Breast epithelium (tissue), 4 donors: ENCODE measurements at regions not wholly inside any gene's neighbourhood (a gene's known extent, or its start where the extent isn't known, plus 50 kb on each side); places are given as distances from the start of the nearest gene placed in this dataset.

ENCODE experiments used
- DNase-seq, 2 donors: peaks; one replicate each; pipeline ENCODE4 v3.0.0-alpha.2; 2019; ENCODE audit warnings: low spot score in 2 of 2
- H3K27ac ChIP-seq, 2 donors: fragments of 200-600 bp; sonication (generic) in 1 of 2; one replicate each; pipeline ENCODE4 v1.5.1; 2016 to 2019; ENCODE audit warnings: mild to moderate bottlenecking in 1 of 2
- H3K27me3 ChIP-seq, 2 donors: fragments of 200-600 bp; sonication (generic) in 1 of 2; one replicate each; pipeline versions ENCODE4 v1.5.1 to v1.6.0; 2017 to 2019; ENCODE audit warnings: control low read depth in 1 of 2, mild to moderate bottlenecking in 1 of 2
- H3K36me3 ChIP-seq: fragments of 200-600 bp; one replicate; pipeline ENCODE4 v1.5.1; 2019
- H3K4me1 ChIP-seq, 2 donors: fragments of 200-600 bp; sonication (generic); one replicate each; pipeline ENCODE4 v1.5.1; 2016 to 2019; ENCODE audit warnings: control low read depth in 1 of 2
- H3K4me3 ChIP-seq, 3 donors: fragments of 200-600 bp; sonication (generic); 1 replicate in 2 of 3; 2 replicates in 1 of 3; pipeline ENCODE4 v1.5.1; 2016 to 2019; ENCODE audit warnings: mild to moderate bottlenecking in 3 of 3, moderate library complexity in 2 of 3
- H3K9me3 ChIP-seq, 2 donors: fragments of 200-600 bp; sonication (generic) in 1 of 2; one replicate each; pipeline ENCODE4 v1.5.1; 2016 to 2019; ENCODE audit warnings: control low read depth in 1 of 2
- POLR2A ChIP-seq: fragments of 450-650 bp; IDR thresholded peaks from one replicate; pipeline ENCODE4 v1.6.1; 2016; ENCODE audit warnings: antibody characterized with exemption, mild to moderate bottlenecking, moderate library complexity
- POLR2AphosphoS5 ChIP-seq, 3 donors: sonication (generic); formaldehyde crosslinking; IDR thresholded peaks; one replicate each; pipeline ENCODE4 v1.6.1; 2017; ENCODE audit warnings: antibody characterized with exemption in 3 of 3
- intact Hi-C: fragments of 100-400 bp; cut with DNase I; formaldehyde crosslinking; loops from one replicate; pipeline ENCODE4 v1.15.1; 2023; ENCODE audit warnings: low total_unique reads
- TF ChIP-seq, protein P1 (sequence below), 3 donors: fragments of 450-650 bp; IDR thresholded peaks; one replicate each; pipeline ENCODE4 v1.5.1; 2016 to 2017; ENCODE audit warnings: antibody characterized with exemption in 3 of 3, mild to moderate bottlenecking in 3 of 3, moderate library complexity in 3 of 3

DNA sequence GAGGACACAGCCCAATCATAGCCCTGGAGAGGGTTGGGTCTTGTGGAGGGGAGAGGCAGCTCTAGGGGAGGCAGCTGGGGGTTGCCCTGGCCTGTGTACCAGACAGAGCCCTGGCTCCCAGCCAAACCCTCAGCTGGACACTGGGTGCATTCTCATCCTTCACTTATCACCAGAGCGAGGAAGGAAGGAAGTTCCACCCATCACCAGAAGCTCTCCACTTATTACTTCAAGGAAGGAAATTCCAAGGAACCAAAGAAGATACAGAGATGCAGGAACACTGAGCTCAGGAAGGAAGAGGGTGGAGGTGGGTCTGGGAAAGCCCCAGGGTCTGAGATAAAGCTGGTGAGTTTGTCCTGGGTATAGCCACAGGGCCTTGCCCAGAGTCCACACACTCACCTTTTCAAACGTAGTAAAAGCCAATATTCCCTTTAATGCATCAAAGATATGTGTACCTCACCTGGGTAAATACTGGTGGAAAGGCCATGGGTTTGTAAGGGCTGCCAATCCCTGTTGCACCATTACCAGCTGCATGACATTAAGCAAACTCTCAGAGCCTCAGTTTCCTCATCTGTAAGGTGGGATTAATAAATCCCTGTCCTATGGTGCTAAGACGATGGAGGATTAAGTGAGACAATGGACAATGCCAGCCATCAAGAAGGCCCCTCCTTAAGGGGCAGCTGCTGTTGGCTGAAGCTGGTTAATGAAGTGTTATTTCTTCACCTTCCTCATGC, 109.7 kb upstream of the NAA20 start:
- TF ChIP-seq, protein P1, sequence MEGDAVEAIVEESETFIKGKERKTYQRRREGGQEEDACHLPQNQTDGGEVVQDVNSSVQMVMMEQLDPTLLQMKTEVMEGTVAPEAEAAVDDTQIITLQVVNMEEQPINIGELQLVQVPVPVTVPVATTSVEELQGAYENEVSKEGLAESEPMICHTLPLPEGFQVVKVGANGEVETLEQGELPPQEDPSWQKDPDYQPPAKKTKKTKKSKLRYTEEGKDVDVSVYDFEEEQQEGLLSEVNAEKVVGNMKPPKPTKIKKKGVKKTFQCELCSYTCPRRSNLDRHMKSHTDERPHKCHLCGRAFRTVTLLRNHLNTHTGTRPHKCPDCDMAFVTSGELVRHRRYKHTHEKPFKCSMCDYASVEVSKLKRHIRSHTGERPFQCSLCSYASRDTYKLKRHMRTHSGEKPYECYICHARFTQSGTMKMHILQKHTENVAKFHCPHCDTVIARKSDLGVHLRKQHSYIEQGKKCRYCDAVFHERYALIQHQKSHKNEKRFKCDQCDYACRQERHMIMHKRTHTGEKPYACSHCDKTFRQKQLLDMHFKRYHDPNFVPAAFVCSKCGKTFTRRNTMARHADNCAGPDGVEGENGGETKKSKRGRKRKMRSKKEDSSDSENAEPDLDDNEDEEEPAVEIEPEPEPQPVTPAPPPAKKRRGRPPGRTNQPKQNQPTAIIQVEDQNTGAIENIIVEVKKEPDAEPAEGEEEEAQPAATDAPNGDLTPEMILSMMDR (IDR thresholded peaks at IDR 0.05): no peak
- TF ChIP-seq POLR2AphosphoS5 (IDR thresholded peaks at IDR 0.05) (no peak), POLR2A (no peak)
- no peaks in the 10 kb centered on the region for H3K9me3 ChIP-seq
- intact Hi-C loops: no loop called here
- no peaks in the 10 kb centered on the region for H3K27me3 ChIP-seq
- no peak overlapping the region for H3K27ac ChIP-seq
- no peak overlapping the region for H3K4me3 ChIP-seq
- no peaks in the 10 kb centered on the region for H3K4me1 ChIP-seq
- H3K36me3 ChIP-seq: no peaks in the 10 kb centered on the region
- DNase-seq: no peak

DNA sequence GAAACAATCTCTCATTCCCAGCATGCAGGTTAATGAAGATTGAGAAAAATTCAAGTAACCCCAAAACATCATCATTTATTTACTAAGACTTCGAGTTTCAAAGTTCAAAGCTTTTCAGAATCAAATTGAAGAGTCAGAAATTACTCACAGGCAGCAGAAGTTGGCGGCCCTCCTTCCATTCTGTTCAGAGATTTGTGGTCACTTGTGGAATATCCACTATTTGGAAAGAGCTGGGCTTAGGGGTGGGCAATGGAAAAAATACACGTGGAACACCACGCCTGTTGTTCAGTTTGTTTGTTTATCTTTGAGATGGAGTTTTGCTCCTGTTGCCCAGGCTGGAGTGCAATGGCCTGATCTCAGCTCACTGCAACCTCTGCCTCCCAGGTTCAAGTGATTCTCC, 108.6 kb upstream of the NAA20 start:
- Histone ChIP-seq H3K4me1 (no peaks in the 10 kb centered on the region), H3K27ac (peak overlapping the region in 1 of 2 donors; percentile 45), H3K4me3 (no peak overlapping the region), H3K36me3 (no peaks in the 10 kb centered on the region), H3K27me3 (no peaks in the 10 kb centered on the region), H3K9me3 (no peaks in the 10 kb centered on the region)
- TF ChIP-seq, protein P1 (IDR thresholded peaks at IDR 0.05): no peak
- TF ChIP-seq POLR2A (no peak), POLR2AphosphoS5 (IDR thresholded peaks at IDR 0.05) (no peak)
- intact Hi-C loops: no loop called here
- DNase-seq: no peak

DNA sequence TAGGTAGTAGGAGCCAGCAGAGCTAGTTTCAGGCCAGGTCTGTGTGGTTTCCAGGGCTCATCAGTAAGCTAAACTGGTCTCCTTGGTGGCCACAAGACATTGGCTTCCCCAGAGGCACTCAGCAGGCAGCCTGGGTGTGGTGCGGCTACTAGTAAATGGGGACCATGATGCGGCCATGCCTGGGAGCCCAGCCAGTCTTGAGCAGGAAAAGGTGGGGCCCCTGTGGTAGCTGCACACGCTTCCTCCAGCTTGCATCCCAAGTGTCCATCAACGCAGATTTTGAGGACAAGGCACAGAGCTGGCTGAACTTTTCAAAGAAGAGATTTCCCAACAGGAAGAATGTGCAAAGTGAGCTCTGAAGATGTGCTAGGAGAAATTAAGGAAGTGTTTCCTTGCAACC, 107.4 kb upstream of the NAA20 start:
- H3K9me3 ChIP-seq: no peaks in the 10 kb centered on the region

DNA sequence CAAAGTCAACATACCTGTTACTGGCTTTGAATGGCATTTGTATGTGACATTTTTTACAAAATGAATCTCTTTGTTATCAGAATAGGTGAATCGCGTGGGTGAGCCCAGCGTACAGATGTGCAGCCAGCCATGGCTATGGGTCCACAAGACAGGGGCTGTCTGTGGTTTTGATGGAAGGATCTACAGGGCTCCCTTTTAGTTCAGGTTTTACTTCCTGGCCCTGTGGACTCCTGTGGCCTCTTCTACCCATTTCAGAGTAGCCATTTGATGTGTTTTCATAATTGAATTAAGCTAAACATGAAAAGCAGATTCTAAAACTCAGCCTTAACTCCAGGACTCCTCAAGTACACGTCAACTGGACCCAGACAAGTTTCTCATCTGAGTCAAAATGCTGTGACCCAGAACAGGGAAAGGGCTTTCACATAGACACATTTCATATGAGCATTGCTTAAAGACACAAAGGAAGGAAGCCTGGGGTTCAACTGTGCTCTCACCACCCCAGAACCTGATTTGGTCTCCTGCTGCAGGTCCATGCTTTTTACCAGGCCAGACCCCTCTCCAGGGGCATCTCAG, 105.3 kb upstream of the NAA20 start:
- Histone ChIP-seq H3K27ac (no peak overlapping the region), H3K4me3 (no peak overlapping the region), H3K9me3 (no peaks in the 10 kb centered on the region), H3K27me3 (no peaks in the 10 kb centered on the region), H3K4me1 (peaks cover 0 to 4% of the 10 kb centered on the region in 2 donors), H3K36me3 (no peaks in the 10 kb centered on the region)
- no peak for TF ChIP-seq POLR2A
- DNase-seq: no peak
- intact Hi-C loops: no loop called here

More for the DNA sequence above, 107.4 kb upstream of the NAA20 start:
- peaks cover 0 to under 1% of the 10 kb centered on the region in 2 donors for H3K4me1 ChIP-seq
- no peaks in the 10 kb centered on the region for H3K36me3 ChIP-seq
- intact Hi-C loops: no loop called here
- no peak for DNase-seq
- H3K4me3 ChIP-seq: no peak overlapping the region
- H3K27ac ChIP-seq: peak overlapping the region in 1 of 2 donors; percentile 45
- no peaks in the 10 kb centered on the region for H3K27me3 ChIP-seq
- TF ChIP-seq, protein P1 (IDR thresholded peaks at IDR 0.05): no peak
- no peak for TF ChIP-seq POLR2A
- TF ChIP-seq POLR2AphosphoS5 (IDR thresholded peaks at IDR 0.05): peak in 1 of 3 donors; percentile 27

DNA sequence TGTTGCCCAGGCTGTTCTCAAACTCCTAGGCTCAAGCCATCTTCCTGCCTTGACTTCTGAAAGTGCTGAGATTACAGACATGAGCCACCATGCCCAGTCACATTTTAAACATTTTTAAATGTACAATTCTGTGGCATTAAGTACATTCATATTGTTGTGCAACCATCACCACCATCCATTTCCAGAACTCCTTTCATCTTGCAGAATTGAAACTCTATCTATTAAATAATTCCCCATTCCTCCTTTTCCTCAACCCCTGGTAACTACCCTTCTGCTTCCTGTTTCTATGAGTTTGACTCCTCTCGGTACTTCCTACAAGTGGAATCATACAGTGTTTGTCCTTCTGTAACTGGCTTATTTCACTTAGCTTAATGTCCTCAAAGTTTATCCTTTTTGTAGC, 103.8 kb upstream of the NAA20 start:
- no peaks in the 10 kb centered on the region for H3K27me3 ChIP-seq
- H3K27ac ChIP-seq: no peak overlapping the region
- peaks cover 4 to 7% of the 10 kb centered on the region in 2 donors for H3K4me1 ChIP-seq
- H3K4me3 ChIP-seq: no peak overlapping the region
- TF ChIP-seq POLR2A (no peak), POLR2AphosphoS5 (IDR thresholded peaks at IDR 0.05) (no peak)
- TF ChIP-seq, protein P1 (IDR thresholded peaks at IDR 0.05): no peak
- H3K36me3 ChIP-seq: no peaks in the 10 kb centered on the region
- intact Hi-C loops: no loop called here
- H3K9me3 ChIP-seq: no peaks in the 10 kb centered on the region
- DNase-seq: no peak
